Transverse colon (tissue), 4 donors: ENCODE measurements at regions not wholly inside any gene's neighbourhood (a gene's known extent, or its start where the extent isn't known, plus 50 kb on each side); places are given as distances from the start of the nearest gene placed in this dataset.

Experiments used
- DNase-seq: peaks from one replicate; pipeline ENCODE4 v3.0.0-alpha.2; 2019
- H3K27ac ChIP-seq, 4 donors: fragments of 200-600 bp; sonication (generic); 2 replicates each; pipeline ENCODE4 v1.5.1; 2016 to 2018; ENCODE audit warnings: inconsistent platforms in 4 of 4
- H3K27me3 ChIP-seq: fragments of 200-600 bp; sonication (generic); 2 replicates; pipeline ENCODE4 v1.5.1; 2017; ENCODE audit warnings: inconsistent platforms
- H3K36me3 ChIP-seq, 4 donors: fragments of 200-600 bp; sonication (generic); 2 replicates each; pipeline ENCODE4 v1.5.1; 2017 to 2019; ENCODE audit warnings: inconsistent platforms in 4 of 4
- H3K4me1 ChIP-seq, 4 donors: fragments of 200-600 bp; sonication (generic); 2 replicates each; pipeline ENCODE4 v1.5.1; 2017 to 2020; ENCODE audit warnings: inconsistent platforms in 4 of 4
- H3K4me3 ChIP-seq, 4 donors: fragments of 200-600 bp; sonication (generic); 1 replicate in 1 of 4; 2 replicates in 3 of 4; pipeline versions ENCODE4 v1.5.1 to v1.6.1; 2017 to 2019; ENCODE audit warnings: inconsistent platforms in 4 of 4
- H3K9me3 ChIP-seq, 2 donors: fragments of 200-600 bp; sonication (generic); 2 replicates each; pipeline ENCODE4 v1.5.1; 2017 to 2019; ENCODE audit warnings: inconsistent platforms in 2 of 2
- EP300 ChIP-seq: sonication (generic); formaldehyde crosslinking; IDR thresholded peaks from one replicate; pipeline ENCODE4 v1.6.1; 2017; ENCODE audit warnings: antibody characterized with exemption, low read depth
- POLR2A ChIP-seq: fragments of 450-650 bp; IDR thresholded peaks from one replicate; pipeline ENCODE4 v1.6.1; 2016; ENCODE audit warnings: antibody characterized with exemption, mild to moderate bottlenecking, moderate library complexity
- POLR2AphosphoS5 ChIP-seq, 3 donors: sonication (generic); formaldehyde crosslinking; IDR thresholded peaks; one replicate each; pipeline ENCODE4 v1.6.1; 2016; ENCODE audit warnings: antibody characterized with exemption in 3 of 3
- WGBS, 2 donors: methylation state at CpG; one replicate each; pipeline ENCODE4 v1.1.5; 2018; ENCODE audit warnings: low coverage in 1 of 2; 5-methylcytosine and 5-hydroxymethylcytosine counted together
- in situ Hi-C, 4 donors: fragments of 200-750 bp; cut with MboI; loops; one replicate each; pipeline versions ENCODE4 v1.15.0 to v1.15.1; 2017; ENCODE audit warnings: low sequenced_read_pairs in 3 of 4, low pct_ligation_motif_present in 1 of 4, low pct_unique_long_range_greater_than_20kb in 1 of 4
- intact Hi-C: fragments of 100-400 bp; cut with DNase I; formaldehyde crosslinking; loops from one replicate; pipeline ENCODE4 v1.15.1; 2023; ENCODE audit warnings: low total_unique reads
- TF ChIP-seq, protein P1 (sequence below), 5 experiments: fragments of 200-600 bp in 3 of 5; fragments of 450-650 bp in 2 of 5; sonication (generic) in 3 of 5; IDR thresholded peaks; 1 replicate in 2 of 5; 2 replicates in 3 of 5; pipeline ENCODE4 v1.5.1; 2016 to 2017; ENCODE audit warnings: antibody characterized with exemption in 5 of 5, inconsistent platforms in 3 of 5, mild to moderate bottlenecking in 2 of 5, moderate library complexity in 1 of 5

DNA sequence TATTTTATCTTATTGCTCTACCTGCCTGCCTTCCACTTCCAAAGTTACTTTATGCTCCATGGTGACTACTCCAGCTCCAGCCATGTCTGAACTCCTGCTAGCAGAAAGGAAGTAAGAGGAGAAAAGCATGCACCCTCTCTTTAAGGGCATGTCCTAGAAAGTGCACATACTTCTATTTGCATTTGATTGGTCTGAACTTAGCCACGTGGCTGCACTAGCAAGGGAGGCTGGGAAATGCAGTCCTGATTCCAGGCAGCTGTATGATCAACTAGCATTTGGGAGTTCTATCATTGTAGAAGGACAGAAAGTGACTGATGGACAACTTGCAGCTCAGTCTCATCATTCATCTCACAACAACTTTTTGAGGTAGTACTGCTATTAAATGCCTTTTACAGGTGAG, 515.7 kb downstream of the BUD13 start:
- in situ Hi-C loops = no loop called here
- TF ChIP-seq POLR2A (no peak), EP300 (no peak), POLR2AphosphoS5 (IDR thresholded peaks at IDR 0.05) (no peak)
- TF ChIP-seq, protein P1, sequence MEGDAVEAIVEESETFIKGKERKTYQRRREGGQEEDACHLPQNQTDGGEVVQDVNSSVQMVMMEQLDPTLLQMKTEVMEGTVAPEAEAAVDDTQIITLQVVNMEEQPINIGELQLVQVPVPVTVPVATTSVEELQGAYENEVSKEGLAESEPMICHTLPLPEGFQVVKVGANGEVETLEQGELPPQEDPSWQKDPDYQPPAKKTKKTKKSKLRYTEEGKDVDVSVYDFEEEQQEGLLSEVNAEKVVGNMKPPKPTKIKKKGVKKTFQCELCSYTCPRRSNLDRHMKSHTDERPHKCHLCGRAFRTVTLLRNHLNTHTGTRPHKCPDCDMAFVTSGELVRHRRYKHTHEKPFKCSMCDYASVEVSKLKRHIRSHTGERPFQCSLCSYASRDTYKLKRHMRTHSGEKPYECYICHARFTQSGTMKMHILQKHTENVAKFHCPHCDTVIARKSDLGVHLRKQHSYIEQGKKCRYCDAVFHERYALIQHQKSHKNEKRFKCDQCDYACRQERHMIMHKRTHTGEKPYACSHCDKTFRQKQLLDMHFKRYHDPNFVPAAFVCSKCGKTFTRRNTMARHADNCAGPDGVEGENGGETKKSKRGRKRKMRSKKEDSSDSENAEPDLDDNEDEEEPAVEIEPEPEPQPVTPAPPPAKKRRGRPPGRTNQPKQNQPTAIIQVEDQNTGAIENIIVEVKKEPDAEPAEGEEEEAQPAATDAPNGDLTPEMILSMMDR (IDR thresholded peaks at IDR 0.05) = no peak

DNA sequence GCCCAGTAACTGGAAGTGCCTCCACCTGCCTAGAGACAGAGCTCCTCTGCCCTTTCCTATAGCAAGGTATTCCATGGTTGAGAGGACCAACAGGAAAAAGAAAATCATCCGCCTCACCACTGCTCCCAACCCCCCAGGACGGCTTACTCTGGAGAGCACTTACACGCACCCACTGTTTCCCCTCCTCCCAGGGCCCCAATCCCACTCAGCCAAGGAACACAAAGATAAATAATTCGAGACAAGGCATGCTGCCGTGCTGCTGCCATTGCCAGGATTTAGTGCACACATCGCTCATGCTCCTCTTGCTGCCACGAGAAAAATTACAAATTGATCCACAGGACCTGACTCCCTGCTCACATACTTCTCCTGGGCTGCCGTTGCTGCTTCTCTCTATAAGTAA, 516.6 kb downstream of the BUD13 start:
- Histone ChIP-seq H3K4me1 (no peaks in the 10 kb centered on the region), H3K27ac (no peak overlapping the region), H3K4me3 (no peak overlapping the region), H3K36me3 (no peaks in the 10 kb centered on the region), H3K9me3 (no peaks in the 10 kb centered on the region), H3K27me3 (peaks cover 8% of the 10 kb centered on the region)
- whole genome bisulfite sequencing, 2 donors = 59% methylated on average over 8 of the region's 8 CpGs; no CpG with 5 or more reads in 1 of the 2 donors
- no peak for DNase-seq
- intact Hi-C loops (no loop called here), in situ Hi-C loops (no loop called here)
- TF ChIP-seq, protein P1 (IDR thresholded peaks at IDR 0.05) = no peak
- no peak for TF ChIP-seq POLR2A
- no peak for TF ChIP-seq POLR2AphosphoS5 (IDR thresholded peaks at IDR 0.05)
- TF ChIP-seq EP300 = no peak

More for the DNA sequence above, 515.7 kb downstream of the BUD13 start:
- no peak overlapping the region for H3K27ac ChIP-seq
- no peak for DNase-seq
- WGBS, 2 donors = 20 to 21% methylated on average over 1 of the region's 1 CpG
- H3K36me3 ChIP-seq = no peaks in the 10 kb centered on the region
- H3K4me1 ChIP-seq = no peaks in the 10 kb centered on the region
- H3K27me3 ChIP-seq = peaks cover 8% of the 10 kb centered on the region
- H3K4me3 ChIP-seq = no peak overlapping the region
- no peaks in the 10 kb centered on the region for H3K9me3 ChIP-seq
- intact Hi-C loops = no loop called here

DNA sequence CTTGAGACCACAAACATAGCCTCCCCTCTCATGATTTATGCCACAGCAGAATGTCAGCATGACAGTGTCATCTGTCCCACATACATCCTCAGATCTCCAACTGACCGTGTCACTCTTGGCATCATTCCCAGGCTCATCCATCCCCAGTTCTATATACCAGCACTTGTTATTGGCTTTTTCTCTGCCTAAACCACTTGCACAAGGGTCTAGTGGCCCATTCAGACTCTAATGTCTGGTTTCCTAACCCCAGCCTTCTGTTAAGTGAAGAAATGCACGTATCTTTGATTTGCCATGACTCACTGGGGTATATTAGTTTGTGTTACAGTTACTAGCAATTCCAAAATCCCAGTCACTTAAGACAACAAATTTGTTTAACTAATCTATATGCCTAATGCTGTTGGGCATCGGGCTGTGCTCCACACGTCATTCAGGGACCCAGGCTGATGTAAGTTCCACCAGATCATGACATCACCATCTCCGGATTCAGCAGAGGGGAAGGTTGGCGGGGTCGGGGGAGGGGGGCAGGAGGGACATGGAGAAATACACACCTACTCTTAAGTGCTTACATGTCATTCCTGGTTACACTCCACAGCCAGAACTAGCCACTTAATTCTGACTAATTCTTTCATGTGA, 517.4 kb downstream of the BUD13 start:
- TF ChIP-seq POLR2A = no peak
- TF ChIP-seq, protein P1 (IDR thresholded peaks at IDR 0.05) = no peak
- TF ChIP-seq POLR2AphosphoS5 (IDR thresholded peaks at IDR 0.05) = no peak
- TF ChIP-seq EP300 = no peak
- DNase-seq = no peak
- Histone ChIP-seq H3K4me3 (no peak overlapping the region), H3K27me3 (peaks cover 4% of the 10 kb centered on the region), H3K4me1 (no peaks in the 10 kb centered on the region), H3K36me3 (no peaks in the 10 kb centered on the region), H3K27ac (no peak overlapping the region), H3K9me3 (no peaks in the 10 kb centered on the region)
- in situ Hi-C loops = no loop called here
- intact Hi-C loops = no loop called here
- 73 to 86% methylated on average over 1 to 7 of the region's 7 CpGs for WGBS, 2 donors

DNA sequence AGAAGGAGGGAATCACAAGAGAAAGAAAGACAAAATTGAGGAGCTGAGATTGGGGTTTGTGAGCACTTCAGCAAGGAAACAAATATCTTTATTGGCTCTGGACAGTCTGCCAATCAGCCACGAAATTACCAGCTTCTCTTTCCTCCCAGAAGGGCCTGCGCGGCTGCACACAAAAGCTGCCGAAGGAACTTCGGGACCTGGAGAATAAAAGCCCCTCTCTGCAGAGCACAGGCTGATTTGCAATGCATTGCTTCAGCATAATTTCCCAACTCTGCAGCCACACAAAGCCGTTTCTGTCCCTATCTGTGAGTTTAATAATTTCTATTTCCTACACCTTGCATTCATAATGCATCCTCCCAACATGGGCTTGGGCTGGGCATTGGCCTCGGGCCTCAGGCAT, 522.6 kb downstream of the BUD13 start:
- no peaks in the 10 kb centered on the region for H3K36me3 ChIP-seq
- H3K4me1 ChIP-seq = no peaks in the 10 kb centered on the region
- intact Hi-C loops = no loop called here
- DNase-seq = no peak
- H3K27ac ChIP-seq = no peak overlapping the region
- no peak overlapping the region for H3K4me3 ChIP-seq
- no peaks in the 10 kb centered on the region for H3K9me3 ChIP-seq
- no peak for TF ChIP-seq POLR2A
- TF ChIP-seq EP300 = no peak
- TF ChIP-seq, protein P1 (IDR thresholded peaks at IDR 0.05) = no peak
- no peak for TF ChIP-seq POLR2AphosphoS5 (IDR thresholded peaks at IDR 0.05)
- in situ Hi-C loops = no loop called here
- no peaks in the 10 kb centered on the region for H3K27me3 ChIP-seq
- 75 to 79% methylated on average over 2 to 7 of the region's 7 CpGs for WGBS, 2 donors
